Osteoblast (primary cell): ENCODE measurements at regions not wholly inside any gene's neighbourhood (a gene's known extent, or its start where the extent isn't known, plus 50 kb on each side); places are given as distances from the start of the nearest gene placed in this dataset.
"Not testable (repeated sequence)": the region's sequence is repeated elsewhere in the genome, so short reads cannot be mapped to it uniquely, and the experiment has no call there.

Experiments used
- DNase-seq: peaks from one replicate; pipeline ENCODE4 v3.0.0; 2011; ENCODE audit warnings: low spot score, mixed read lengths; ENCODE audit not compliant: insufficient read length; ENCODE audit errors: missing footprints
- H2AFZ ChIP-seq: 2 replicates; pipeline ENCODE4 v1.6.0; 2011; ENCODE audit warnings: mild to moderate bottlenecking, low read length
- H3K27ac ChIP-seq: 2 replicates; pipeline ENCODE4 v1.5.1; 2011; ENCODE audit warnings: mild to moderate bottlenecking, low read depth, low read length, moderate library complexity
- H3K27me3 ChIP-seq: 2 replicates; pipeline ENCODE4 v1.6.0; 2012; ENCODE audit warnings: mild to moderate bottlenecking, control low read depth, inconsistent platforms, low read length, moderate library complexity; ENCODE audit not compliant: insufficient read depth
- H3K36me3 ChIP-seq: 2 replicates; pipeline ENCODE4 v1.5.1; 2011; ENCODE audit warnings: mild to moderate bottlenecking, low read length, control low read depth, moderate library complexity; ENCODE audit not compliant: insufficient read depth
- H3K4me1 ChIP-seq: 2 replicates; pipeline ENCODE4 v1.5.1; 2011; ENCODE audit warnings: mild to moderate bottlenecking, low read length, control low read depth, moderate library complexity; ENCODE audit not compliant: insufficient read depth
- H3K4me2 ChIP-seq: 2 replicates; pipeline ENCODE4 v1.6.0; 2011; ENCODE audit warnings: mild to moderate bottlenecking, low read length; ENCODE audit not compliant: insufficient read depth
- H3K4me3 ChIP-seq: fragments of 200-600 bp; sonication (generic); 3 replicates; pipeline ENCODE4 v1.5.1; 2012; ENCODE audit warnings: mild to moderate bottlenecking, low read length, inconsistent platforms; ENCODE audit not compliant: insufficient read depth
- H3K79me2 ChIP-seq: 2 replicates; pipeline ENCODE4 v1.6.0; 2012; ENCODE audit warnings: mild to moderate bottlenecking, low read length, control low read depth, inconsistent platforms; ENCODE audit not compliant: insufficient read depth
- H3K9me3 ChIP-seq: 2 replicates; pipeline ENCODE4 v1.5.1; 2011; ENCODE audit warnings: low read depth, low read length, control low read depth
- H4K20me1 ChIP-seq: 2 replicates; pipeline ENCODE4 v1.6.0; 2012; ENCODE audit warnings: mild to moderate bottlenecking, low read length, control low read depth; ENCODE audit not compliant: insufficient read depth
- TF ChIP-seq, protein P1 (sequence below): IDR thresholded peaks from 2 replicates; pipeline ENCODE4 v1.5.1; 2011; ENCODE audit warnings: mild to moderate bottlenecking, low read depth, low read length, moderate library complexity; ENCODE audit errors: extremely low read depth

DNA sequence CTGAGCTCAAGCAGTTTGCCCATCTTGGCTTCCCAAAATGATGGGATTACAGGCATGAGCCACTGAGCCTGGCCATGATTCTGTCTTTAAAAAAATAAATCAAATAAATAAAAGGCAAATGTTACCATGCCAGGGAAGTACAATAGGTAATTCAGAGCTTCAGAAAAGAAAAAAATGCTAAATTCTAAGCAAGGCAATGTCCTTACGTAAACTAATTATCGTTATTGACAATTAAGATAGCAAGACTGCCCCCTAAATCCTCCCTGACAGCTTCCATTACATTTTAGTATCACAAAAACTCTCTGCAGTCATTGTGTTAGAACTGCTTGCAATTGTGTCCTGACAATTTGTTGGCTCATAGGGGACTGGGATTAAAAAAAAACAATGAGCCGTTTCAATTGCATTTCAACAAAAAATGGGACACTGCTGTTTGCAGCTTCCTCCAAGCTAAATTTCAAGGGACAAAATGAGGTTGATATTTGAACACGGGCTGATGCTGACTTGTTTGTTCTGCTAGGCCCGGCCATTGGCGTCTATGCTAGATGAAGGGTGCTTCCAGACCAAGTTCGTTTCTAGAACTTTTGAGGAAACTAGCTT, 88.9 kb downstream of the MOGAT1 start:
- TF ChIP-seq, protein P1, sequence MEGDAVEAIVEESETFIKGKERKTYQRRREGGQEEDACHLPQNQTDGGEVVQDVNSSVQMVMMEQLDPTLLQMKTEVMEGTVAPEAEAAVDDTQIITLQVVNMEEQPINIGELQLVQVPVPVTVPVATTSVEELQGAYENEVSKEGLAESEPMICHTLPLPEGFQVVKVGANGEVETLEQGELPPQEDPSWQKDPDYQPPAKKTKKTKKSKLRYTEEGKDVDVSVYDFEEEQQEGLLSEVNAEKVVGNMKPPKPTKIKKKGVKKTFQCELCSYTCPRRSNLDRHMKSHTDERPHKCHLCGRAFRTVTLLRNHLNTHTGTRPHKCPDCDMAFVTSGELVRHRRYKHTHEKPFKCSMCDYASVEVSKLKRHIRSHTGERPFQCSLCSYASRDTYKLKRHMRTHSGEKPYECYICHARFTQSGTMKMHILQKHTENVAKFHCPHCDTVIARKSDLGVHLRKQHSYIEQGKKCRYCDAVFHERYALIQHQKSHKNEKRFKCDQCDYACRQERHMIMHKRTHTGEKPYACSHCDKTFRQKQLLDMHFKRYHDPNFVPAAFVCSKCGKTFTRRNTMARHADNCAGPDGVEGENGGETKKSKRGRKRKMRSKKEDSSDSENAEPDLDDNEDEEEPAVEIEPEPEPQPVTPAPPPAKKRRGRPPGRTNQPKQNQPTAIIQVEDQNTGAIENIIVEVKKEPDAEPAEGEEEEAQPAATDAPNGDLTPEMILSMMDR = no peak
- no peak overlapping the region for H3K27ac ChIP-seq

DNA sequence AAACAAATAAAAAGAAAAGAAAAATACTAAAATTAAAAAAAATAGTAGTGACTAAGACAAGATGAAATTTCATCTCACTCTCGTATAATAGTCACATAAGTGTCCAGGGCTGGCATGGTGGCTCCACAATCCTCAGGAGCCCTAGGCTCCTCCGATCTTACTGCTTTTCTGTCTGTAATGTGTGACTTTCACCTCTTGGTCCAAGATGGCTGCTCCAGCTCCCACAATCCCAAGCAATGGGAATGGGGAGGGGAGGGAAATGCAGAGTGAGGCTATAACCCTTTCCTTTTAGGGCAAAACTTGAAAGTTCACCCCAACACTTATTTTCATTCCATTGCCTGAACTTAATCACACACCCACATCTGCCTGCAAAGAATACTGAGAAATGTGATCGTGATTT, 90.4 kb downstream of the MOGAT1 start:
- DNase-seq = no peak

More for the DNA sequence above, 88.9 kb downstream of the MOGAT1 start:
- Histone ChIP-seq H2AFZ (no peak overlapping the region), H3K27me3 (no peaks in the 10 kb centered on the region), H3K4me3 (no peak overlapping the region), H4K20me1 (no peaks in the 10 kb centered on the region), H3K79me2 (no peaks in the 10 kb centered on the region), H3K9me3 (no peaks in the 10 kb centered on the region), H3K36me3 (no peaks in the 10 kb centered on the region), H3K4me2 (no peak overlapping the region), H3K4me1 (peaks cover 11% of the 10 kb centered on the region)
- no peak for DNase-seq

DNA sequence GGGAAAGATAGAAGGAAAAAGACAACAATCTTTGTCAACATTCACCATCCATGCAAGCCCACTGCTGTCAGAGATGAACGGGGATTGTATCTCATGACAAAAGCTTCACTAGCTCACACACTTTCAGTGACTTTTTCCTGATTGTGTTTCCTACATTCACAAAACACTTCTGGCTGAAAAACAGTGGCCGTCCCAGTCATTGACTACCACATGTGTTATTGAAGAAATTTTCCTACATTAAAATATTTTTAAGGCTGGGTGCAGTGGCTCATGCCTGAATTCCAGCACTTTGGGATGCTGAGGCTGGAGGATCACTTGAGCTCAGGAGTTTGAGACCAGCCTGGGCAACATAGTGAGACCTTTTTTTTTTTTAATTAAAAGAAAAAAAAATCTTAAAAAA, 90.9 kb downstream of the MOGAT1 start:
- no peak overlapping the region for H3K27ac ChIP-seq

More for the DNA sequence above, 90.4 kb downstream of the MOGAT1 start:
- TF ChIP-seq, protein P1 = no peak
- H4K20me1 ChIP-seq = no peaks in the 10 kb centered on the region
- H3K4me2 ChIP-seq = no peak overlapping the region
- no peak overlapping the region for H3K27ac ChIP-seq
- H3K79me2 ChIP-seq = no peaks in the 10 kb centered on the region
- H3K36me3 ChIP-seq = no peaks in the 10 kb centered on the region
- no peak overlapping the region for H3K4me3 ChIP-seq
- peaks cover 5% of the 10 kb centered on the region for H3K4me1 ChIP-seq
- H3K27me3 ChIP-seq = no peaks in the 10 kb centered on the region
- no peaks in the 10 kb centered on the region for H3K9me3 ChIP-seq
- peak overlapping the region; percentile 76 for H2AFZ ChIP-seq

DNA sequence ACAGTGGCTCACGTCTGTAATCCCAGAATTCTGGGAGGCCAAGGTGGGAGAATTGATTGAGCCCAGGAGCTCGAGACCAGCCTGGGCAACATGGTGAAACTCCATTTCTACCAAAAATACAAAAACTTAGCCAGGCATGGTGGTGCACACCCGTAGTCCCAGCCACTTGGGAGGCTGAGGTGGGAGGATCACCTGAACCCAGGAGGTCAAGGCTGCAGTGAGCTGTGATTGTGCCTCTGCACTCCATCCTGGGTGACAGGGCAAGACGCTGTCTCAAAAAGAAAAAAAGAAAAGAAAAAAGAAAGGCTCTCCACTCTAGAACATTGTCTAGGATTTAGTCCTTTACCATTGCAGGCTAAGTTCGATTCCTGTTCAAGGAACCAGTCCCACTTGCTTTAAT, 94.4 kb downstream of the MOGAT1 start:
- H3K36me3 ChIP-seq, H3K9me3 ChIP-seq, H3K27ac ChIP-seq, H3K79me2 ChIP-seq, H3K27me3 ChIP-seq, H3K4me1 ChIP-seq, H2AFZ ChIP-seq, H4K20me1 ChIP-seq, DNase-seq, H3K4me2 ChIP-seq, H3K4me3 ChIP-seq: not testable (repeated sequence)

More for the DNA sequence above, 90.9 kb downstream of the MOGAT1 start:
- TF ChIP-seq, protein P1 = no peak
- DNase-seq = no peak
- Histone ChIP-seq H4K20me1 (no peaks in the 10 kb centered on the region), H3K27me3 (no peaks in the 10 kb centered on the region), H2AFZ (peak overlapping the region; percentile 76), H3K4me1 (peaks cover under 1% of the 10 kb centered on the region), H3K4me2 (no peak overlapping the region), H3K79me2 (no peaks in the 10 kb centered on the region), H3K4me3 (no peak overlapping the region), H3K9me3 (no peaks in the 10 kb centered on the region), H3K36me3 (no peaks in the 10 kb centered on the region)

DNA sequence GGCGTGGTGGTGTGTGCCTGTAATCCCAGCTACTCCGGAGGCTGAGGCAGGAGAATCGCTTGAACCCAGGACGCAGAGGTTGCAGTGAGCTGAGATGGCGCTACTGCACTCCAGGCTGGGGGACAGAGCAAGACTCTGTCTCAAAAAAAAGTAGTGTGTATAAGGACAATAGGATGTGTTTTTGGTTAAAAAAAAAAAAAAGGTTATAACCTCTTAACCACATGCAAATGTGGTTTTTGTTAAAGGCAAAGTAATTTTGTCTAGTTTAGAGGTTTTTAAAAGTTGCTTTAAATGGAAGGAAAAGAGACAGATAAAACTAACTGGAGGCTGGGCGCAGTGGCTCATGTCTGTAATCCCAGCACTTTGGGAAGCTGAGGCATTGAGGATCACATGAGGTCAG, 92.8 kb upstream of the ACSL3 start:
- H3K9me3 ChIP-seq, H3K27ac ChIP-seq, H4K20me1 ChIP-seq, H3K4me1 ChIP-seq, H3K36me3 ChIP-seq, H3K4me3 ChIP-seq, H2AFZ ChIP-seq, DNase-seq, H3K27me3 ChIP-seq, H3K4me2 ChIP-seq, H3K79me2 ChIP-seq: not testable (repeated sequence)
